GM12878 (cell line): ENCODE measurements at regions not wholly inside any gene's neighbourhood (a gene's known extent, or its start where the extent isn't known, plus 50 kb on each side); places are given as distances from the start of the nearest gene placed in this dataset.

Experiments used
- ATAC-seq: fragments of 200-7000 bp; cut with Tn5 transposase; 3 replicates; pipeline ENCODE4 v1.9.1; 2020; ENCODE audit warnings: mild to moderate bottlenecking, moderate library complexity
- BruUV-seq: library from RNA; stranded (reverse); fragments of 400-500 nt; replicated peaks from 2 replicates; lab custom pipeline; 2021; lab: Mats Ljungman, UMichigan
- CTCF ChIA-PET: fragments of 300-600 bp; sonication (Branson Sonifier 250); formaldehyde crosslinking; extraction: SDS; loops from one replicate; lab custom pipeline; 2021; ENCODE audit warnings: inconsistent platforms; lab: Yijun Ruan, JAX
- POLR2A ChIA-PET: fragments of 350-600 bp; formaldehyde crosslinking; extraction: SDS; loops from one replicate; lab custom pipeline; 2021; ENCODE audit warnings: inconsistent platforms; lab: Charles Lee
- RAD21 ChIA-PET: fragments of 300-600 bp; sonication (Branson Sonifier 250); formaldehyde crosslinking; loops from one replicate; lab custom pipeline; 2023; ENCODE audit warnings: antibody characterized with exemption; ENCODE audit not compliant: unreplicated experiment; lab: Charles Lee
- SMC1A ChIA-PET: fragments of 300-600 bp; sonication (Branson Sonifier 250); formaldehyde crosslinking; loops from one replicate; lab custom pipeline; 2023; ENCODE audit not compliant: unreplicated experiment, uncharacterized antibody; lab: Charles Lee
- DNase-seq: peaks from one replicate; pipeline ENCODE4 v3.0.0-alpha.2; 2011; ENCODE audit warnings: low read depth, low spot score
- FAIRE-seq: peaks from 3 replicates; lab custom pipeline; 2011; peaks lifted over from hg19 to GRCh38; lab: Jason Lieb, UNC
- H2AFZ ChIP-seq: 2 replicates; pipeline ENCODE4 v1.6.0; 2011; ENCODE audit warnings: low read depth, low read length, control low read depth; ENCODE audit not compliant: control insufficient read depth
- H3K27ac ChIP-seq: 2 replicates; pipeline ENCODE4 v1.5.1; 2011; ENCODE audit warnings: control low read depth; ENCODE audit not compliant: control insufficient read depth, insufficient read depth
- H3K27me3 ChIP-seq, 2 experiments: replicated peaks in 1 of 2; 2 replicates each; pipeline versions ENCODE4 v1.6.0 to v1.6.1; 2011; ENCODE audit warnings: low read length in 1 of 2; ENCODE audit not compliant: control insufficient read depth in 2 of 2, insufficient read depth in 2 of 2
- H3K36me3 ChIP-seq, 2 experiments: 2 replicates each; pipeline ENCODE4 v1.5.1; 2011; ENCODE audit warnings: low read length in 1 of 2; ENCODE audit not compliant: control insufficient read depth in 2 of 2, insufficient read depth in 2 of 2
- H3K4me1 ChIP-seq: 2 replicates; pipeline ENCODE4 v1.6.1; 2011; ENCODE audit warnings: mild to moderate bottlenecking, low read length, moderate library complexity, mixed read lengths; ENCODE audit not compliant: control insufficient read depth, insufficient read depth
- H3K4me2 ChIP-seq: 2 replicates; pipeline ENCODE4 v1.6.0; 2011; ENCODE audit warnings: control low read depth; ENCODE audit not compliant: control insufficient read depth, insufficient read depth
- H3K4me3 ChIP-seq: fragments of 200-600 bp; sonication (generic); 2 replicates; pipeline ENCODE4 v1.5.1; 2016
- H3K79me2 ChIP-seq: 2 replicates; pipeline ENCODE4 v1.6.0; 2011; ENCODE audit warnings: low read length; ENCODE audit not compliant: control insufficient read depth, insufficient read depth
- H3K9ac ChIP-seq: 2 replicates; pipeline ENCODE4 v1.8.0; 2011; ENCODE audit warnings: low read length, control low read depth, mixed read lengths; ENCODE audit not compliant: control insufficient read depth, insufficient read depth
- H3K9me3 ChIP-seq: replicated peaks from 3 replicates; pipeline ENCODE4 v1.5.1; 2011; ENCODE audit warnings: mild to moderate bottlenecking, low read length; ENCODE audit not compliant: control insufficient read depth, insufficient read depth
- H4K20me1 ChIP-seq: 2 replicates; pipeline ENCODE4 v1.6.0; 2011; ENCODE audit not compliant: control insufficient read depth, insufficient read depth
- ATF2 ChIP-seq: IDR thresholded peaks from 2 replicates; pipeline ENCODE4 v1.6.1; 2012; ENCODE audit warnings: low read length, inconsistent platforms
- BHLHE40 ChIP-seq, 2 experiments: fragments of 450-650 bp in 1 of 2; IDR thresholded peaks; 2 replicates each; pipeline ENCODE4 v1.6.1; 2011 to 2017; ENCODE audit warnings: low read depth in 2 of 2, borderline replicate concordance in 1 of 2, improper control_type of control experiment in 1 of 2, low read length in 1 of 2, mild to moderate bottlenecking in 1 of 2
- BRCA1 ChIP-seq: IDR thresholded peaks from 2 replicates; pipeline ENCODE4 v1.6.1; 2011; ENCODE audit warnings: low read depth, low read length, improper control_type of control experiment
- CBX5 ChIP-seq: sonication (generic); IDR thresholded peaks from 2 replicates; pipeline ENCODE4 v1.6.1; 2016; ENCODE audit warnings: low read depth, moderate library complexity, mild to moderate bottlenecking, inconsistent platforms
- FOXM1 ChIP-seq: IDR thresholded peaks from 2 replicates; pipeline ENCODE4 v1.6.1; 2012; ENCODE audit warnings: low read depth, mild to moderate bottlenecking, inconsistent platforms, low read length, moderate library complexity
- POU2F2 ChIP-seq: IDR thresholded peaks from 3 replicates; pipeline ENCODE4 v1.6.1; 2011; ENCODE audit warnings: low read depth, mild to moderate bottlenecking, low read length, borderline replicate concordance
- PRDM15 ChIP-seq: fragments of 450-650 bp; formaldehyde crosslinking; IDR thresholded peaks from 2 replicates; pipeline ENCODE4 v1.4.0; 2020; ENCODE audit warnings: mild to moderate bottlenecking, moderate library complexity
- RELA ChIP-seq: fragments of 450-650 bp; IDR thresholded peaks from 2 replicates; pipeline ENCODE4 v1.8.0; 2014; ENCODE audit warnings: borderline replicate concordance; ENCODE audit not compliant: partially characterized antibody
- SMAD5 ChIP-seq: IDR thresholded peaks from 2 replicates; pipeline ENCODE4 v1.6.1; 2016; ENCODE audit warnings: antibody characterized with exemption, low read depth
- SMC3 ChIP-seq: IDR thresholded peaks from 2 replicates; pipeline ENCODE4 v1.6.1; 2011; ENCODE audit warnings: low read length, improper control_type of control experiment, borderline replicate concordance
- TCF3 ChIP-seq: IDR thresholded peaks from 2 replicates; pipeline ENCODE4 v1.6.1; 2012; ENCODE audit warnings: low read depth, mild to moderate bottlenecking, low read length, borderline replicate concordance; ENCODE audit not compliant: insufficient read depth
- WGBS: methylation state at CpG from one replicate; pipeline ENCODE4 v1.1.6; 2016; ENCODE audit warnings: low lambda C conversion rate; ENCODE audit not compliant: insufficient replicate concordance, insufficient coverage; ENCODE audit errors: missing lambda C conversion rate; 5-methylcytosine and 5-hydroxymethylcytosine counted together
- in situ Hi-C: fragments of 300-500 bp; cut with MboI; formaldehyde crosslinking; loops from 9 replicates; pipeline ENCODE4 v1.14.3; 2018; ENCODE audit warnings: mixed read lengths
- intact Hi-C: fragments of 100-400 bp; cut with micrococcal nuclease; formaldehyde crosslinking; loops from one replicate; pipeline ENCODE4 v1.14.2; 2022; ENCODE audit not compliant: unreplicated experiment

GRCh38 chr2:198214114-198214596 lies 409.8 kb downstream of the PLCL1 start:
- FAIRE-seq: no peak
- no peaks in the 10 kb centered on the region for H3K4me1 ChIP-seq
- H3K4me2 ChIP-seq: no peak overlapping the region
- no peak for DNase-seq
- H3K27me3 ChIP-seq: no peaks in the 10 kb centered on the region
- no peak overlapping the region for H3K4me3 ChIP-seq
- no peak overlapping the region for H3K27ac ChIP-seq
- no peaks in the 10 kb centered on the region for H3K36me3 ChIP-seq
- no peaks in the 10 kb centered on the region for H4K20me1 ChIP-seq
- TF ChIP-seq FOXM1 (no peak), SMAD5 (no peak), CBX5 (no peak), POU2F2 (no peak), ATF2 (no peak), BHLHE40 (IDR thresholded peaks at IDR 0.05; ENCODE audit: borderline replicate concordance in 1 of 2, low read depth in 2 of 2, low read length in 1 of 2) (no peak), RELA (no peak), SMC3 (no peak), TCF3 (no peak), PRDM15 (CRISPR knock-in tag) (no peak), BRCA1 (no peak)
- ChIA-PET RAD21 (no interaction called here), CTCF (no interaction called here), SMC1A (interaction anchor here (1.4 kb wide), 1 partner anchor 9 kb away, joined by 3 read pairs; no protein-coding TSS in a partner anchor), POLR2A (no interaction called here)
- no peak for ATAC-seq
- in situ Hi-C loops (no loop called here), intact Hi-C loops (no loop called here)
- no peak overlapping the region for H2AFZ ChIP-seq
- no peak overlapping the region for H3K9ac ChIP-seq
- no peaks in the 10 kb centered on the region for H3K9me3 ChIP-seq
- BruUV-seq: no TSS peak
- WGBS: 24% methylated on average over 5 of the region's 5 CpGs
- H3K79me2 ChIP-seq: no peaks in the 10 kb centered on the region
